ENCODE measurements at regions not wholly inside any gene's neighbourhood (a gene's known extent, or its start where the extent isn't known, plus 50 kb on each side); places are given as distances from the start of the nearest gene placed in this dataset.

DNA sequence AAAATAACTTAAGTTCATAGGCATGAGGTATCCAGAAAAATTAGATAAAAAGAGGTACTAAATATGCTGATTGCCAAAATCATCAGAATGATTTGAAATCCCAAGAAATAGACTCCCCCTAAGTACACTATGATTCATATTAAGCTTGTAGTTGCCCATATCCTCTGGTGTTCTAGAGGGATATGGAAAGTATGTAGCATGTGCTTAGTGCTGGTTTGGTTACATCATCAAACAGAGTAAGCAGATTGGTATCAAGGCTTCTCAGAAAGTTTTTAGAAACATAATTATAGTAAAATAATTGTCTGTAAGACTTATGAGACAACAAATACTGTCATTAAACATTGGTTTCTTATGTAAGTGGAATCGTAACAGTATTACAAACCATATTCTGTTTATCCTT, 166.4 kb downstream of the FAXC start:
- no peak for ATAC-seq
- no peak for TF ChIP-seq ZNF565 (CRISPR knock-in tag; conservative IDR thresholded peaks at IDR 0.05; ENCODE audit: low read depth)
- no peak for TF ChIP-seq CREB5 (CRISPR knock-in tag; IDR thresholded peaks at IDR 0.05; ENCODE audit: low read depth)
- TF ChIP-seq, protein P1, sequence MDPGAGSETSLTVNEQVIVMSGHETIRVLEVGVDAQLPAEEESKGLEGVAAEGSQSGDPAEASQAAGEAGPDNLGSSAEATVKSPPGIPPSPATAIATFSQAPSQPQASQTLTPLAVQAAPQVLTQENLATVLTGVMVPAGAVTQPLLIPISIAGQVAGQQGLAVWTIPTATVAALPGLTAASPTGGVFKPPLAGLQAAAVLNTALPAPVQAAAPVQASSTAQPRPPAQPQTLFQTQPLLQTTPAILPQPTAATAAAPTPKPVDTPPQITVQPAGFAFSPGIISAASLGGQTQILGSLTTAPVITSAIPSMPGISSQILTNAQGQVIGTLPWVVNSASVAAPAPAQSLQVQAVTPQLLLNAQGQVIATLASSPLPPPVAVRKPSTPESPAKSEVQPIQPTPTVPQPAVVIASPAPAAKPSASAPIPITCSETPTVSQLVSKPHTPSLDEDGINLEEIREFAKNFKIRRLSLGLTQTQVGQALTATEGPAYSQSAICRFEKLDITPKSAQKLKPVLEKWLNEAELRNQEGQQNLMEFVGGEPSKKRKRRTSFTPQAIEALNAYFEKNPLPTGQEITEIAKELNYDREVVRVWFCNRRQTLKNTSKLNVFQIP (CRISPR knock-in tag; IDR thresholded peaks at IDR 0.05; ENCODE audit: borderline replicate concordance, low read depth), result no peak
- no peak for TF ChIP-seq PPARA (CRISPR knock-in tag; IDR thresholded peaks at IDR 0.05; ENCODE audit: borderline replicate concordance)
- no peak for TF ChIP-seq ISL1 (CRISPR knock-in tag; IDR thresholded peaks at IDR 0.05)
- no peak for TF ChIP-seq CSRNP3 (CRISPR knock-in tag; IDR thresholded peaks at IDR 0.05)
- TF ChIP-seq TCF4 (CRISPR knock-in tag; IDR thresholded peaks at IDR 0.05; ENCODE audit: borderline replicate concordance), result no peak

- no peak for ATAC-seq
- TF ChIP-seq PPARA (CRISPR knock-in tag; IDR thresholded peaks at IDR 0.05; ENCODE audit: borderline replicate concordance) (no peak), BACH2 (CRISPR knock-in tag; IDR thresholded peaks at IDR 0.05; ENCODE audit: borderline replicate concordance) (no peak), RARB (CRISPR knock-in tag; IDR thresholded peaks at IDR 0.05) (no peak), PATZ1 (CRISPR knock-in tag; IDR thresholded peaks at IDR 0.05; ENCODE audit: borderline replicate concordance) (no peak), TOX (CRISPR knock-in tag; IDR thresholded peaks at IDR 0.05; ENCODE audit: borderline replicate concordance) (no peak), ISL1 (CRISPR knock-in tag; IDR thresholded peaks at IDR 0.05) (no peak), ESRRG (CRISPR knock-in tag; IDR thresholded peaks at IDR 0.05) (no peak), TCF4 (CRISPR knock-in tag; IDR thresholded peaks at IDR 0.05; ENCODE audit: borderline replicate concordance) (no peak), ZNF70 (CRISPR knock-in tag; IDR thresholded peaks at IDR 0.05) (no peak), ZFP30 (CRISPR knock-in tag; IDR thresholded peaks at IDR 0.05) (no peak), CSDC2 (CRISPR knock-in tag; IDR thresholded peaks at IDR 0.05) (no peak), GLIS3 (CRISPR knock-in tag; IDR thresholded peaks at IDR 0.05) (no peak), ZNF565 (CRISPR knock-in tag; conservative IDR thresholded peaks at IDR 0.05; ENCODE audit: low read depth) (no peak), ZC3H10 (CRISPR knock-in tag; IDR thresholded peaks at IDR 0.05) (no peak), ZFP3 (CRISPR knock-in tag; IDR thresholded peaks at IDR 0.05) (no peak), ARNTL (CRISPR knock-in tag; IDR thresholded peaks at IDR 0.05; ENCODE audit: borderline replicate concordance, low read depth) (no peak)
- TF ChIP-seq, protein P2, sequence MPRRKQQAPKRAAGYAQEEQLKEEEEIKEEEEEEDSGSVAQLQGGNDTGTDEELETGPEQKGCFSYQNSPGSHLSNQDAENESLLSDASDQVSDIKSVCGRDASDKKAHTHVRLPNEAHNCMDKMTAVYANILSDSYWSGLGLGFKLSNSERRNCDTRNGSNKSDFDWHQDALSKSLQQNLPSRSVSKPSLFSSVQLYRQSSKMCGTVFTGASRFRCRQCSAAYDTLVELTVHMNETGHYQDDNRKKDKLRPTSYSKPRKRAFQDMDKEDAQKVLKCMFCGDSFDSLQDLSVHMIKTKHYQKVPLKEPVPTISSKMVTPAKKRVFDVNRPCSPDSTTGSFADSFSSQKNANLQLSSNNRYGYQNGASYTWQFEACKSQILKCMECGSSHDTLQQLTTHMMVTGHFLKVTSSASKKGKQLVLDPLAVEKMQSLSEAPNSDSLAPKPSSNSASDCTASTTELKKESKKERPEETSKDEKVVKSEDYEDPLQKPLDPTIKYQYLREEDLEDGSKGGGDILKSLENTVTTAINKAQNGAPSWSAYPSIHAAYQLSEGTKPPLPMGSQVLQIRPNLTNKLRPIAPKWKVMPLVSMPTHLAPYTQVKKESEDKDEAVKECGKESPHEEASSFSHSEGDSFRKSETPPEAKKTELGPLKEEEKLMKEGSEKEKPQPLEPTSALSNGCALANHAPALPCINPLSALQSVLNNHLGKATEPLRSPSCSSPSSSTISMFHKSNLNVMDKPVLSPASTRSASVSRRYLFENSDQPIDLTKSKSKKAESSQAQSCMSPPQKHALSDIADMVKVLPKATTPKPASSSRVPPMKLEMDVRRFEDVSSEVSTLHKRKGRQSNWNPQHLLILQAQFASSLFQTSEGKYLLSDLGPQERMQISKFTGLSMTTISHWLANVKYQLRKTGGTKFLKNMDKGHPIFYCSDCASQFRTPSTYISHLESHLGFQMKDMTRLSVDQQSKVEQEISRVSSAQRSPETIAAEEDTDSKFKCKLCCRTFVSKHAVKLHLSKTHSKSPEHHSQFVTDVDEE (CRISPR knock-in tag; IDR thresholded peaks at IDR 0.05), result no peak
These were observed 168.3 kb downstream of the FAXC start for GRCh38 chr6:99181174-99181573.

DNA sequence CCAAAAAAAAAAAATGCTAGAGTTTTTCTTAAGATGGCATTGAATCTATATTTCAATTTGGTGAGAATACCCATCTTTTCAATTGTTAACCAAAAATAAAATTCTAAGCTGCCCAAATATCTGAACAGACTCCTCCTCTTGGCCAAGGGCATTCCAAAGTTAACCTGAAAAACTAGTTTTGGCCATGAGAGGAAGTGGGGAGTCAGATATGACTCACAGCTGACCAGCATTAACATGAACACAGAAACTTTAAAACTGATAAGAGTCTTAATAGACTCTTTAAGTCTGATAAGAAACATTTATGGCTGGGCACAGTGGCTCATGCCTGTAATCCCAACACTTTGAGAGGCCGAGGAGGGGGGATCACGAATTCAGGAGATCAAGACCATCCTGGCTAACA, 171.3 kb downstream of the FAXC start:
- ATAC-seq, result no peak
- TF ChIP-seq ARNTL (CRISPR knock-in tag; IDR thresholded peaks at IDR 0.05; ENCODE audit: borderline replicate concordance, low read depth) (no peak), ZFP3 (CRISPR knock-in tag; IDR thresholded peaks at IDR 0.05) (no peak), CREB5 (CRISPR knock-in tag; IDR thresholded peaks at IDR 0.05; ENCODE audit: low read depth) (no peak), PPARA (CRISPR knock-in tag; IDR thresholded peaks at IDR 0.05; ENCODE audit: borderline replicate concordance) (no peak), TOX (CRISPR knock-in tag; IDR thresholded peaks at IDR 0.05; ENCODE audit: borderline replicate concordance) (no peak), ESRRG (CRISPR knock-in tag; IDR thresholded peaks at IDR 0.05) (no peak), PATZ1 (CRISPR knock-in tag; IDR thresholded peaks at IDR 0.05; ENCODE audit: borderline replicate concordance) (no peak), ZC3H10 (CRISPR knock-in tag; IDR thresholded peaks at IDR 0.05) (no peak), ZNF565 (CRISPR knock-in tag; conservative IDR thresholded peaks at IDR 0.05; ENCODE audit: low read depth) (no peak), BACH2 (CRISPR knock-in tag; IDR thresholded peaks at IDR 0.05; ENCODE audit: borderline replicate concordance) (no peak), ZNF8 (CRISPR knock-in tag; IDR thresholded peaks at IDR 0.05) (no peak), SNAI2 (CRISPR knock-in tag; IDR thresholded peaks at IDR 0.05) (no peak), ZFP30 (CRISPR knock-in tag; IDR thresholded peaks at IDR 0.05) (no peak), GLIS3 (CRISPR knock-in tag; IDR thresholded peaks at IDR 0.05) (no peak), TCF4 (CRISPR knock-in tag; IDR thresholded peaks at IDR 0.05; ENCODE audit: borderline replicate concordance) (no peak)

All from SK-N-SH treated with all-trans-retinoic acid at 6 μM for 48 hours (cell line).